ENCODE measurements at regions not wholly inside any gene's neighbourhood (a gene's known extent, or its start where the extent isn't known, plus 50 kb on each side); places are given as distances from the start of the nearest gene placed in this dataset.

GRCh38 chr3:28110869-28111268 is 130.6 kb upstream of the CMC1 start:
- TF ChIP-seq ERF (CRISPR knock-in tag; IDR thresholded peaks at IDR 0.05) (no peak), ZBTB11 (CRISPR knock-in tag; IDR thresholded peaks at IDR 0.05) (no peak), BRD4 (IDR thresholded peaks at IDR 0.05) (no peak), CTCF (IDR thresholded peaks at IDR 0.05 in 2 of 3, conservative IDR thresholded peaks at IDR 0.05 in 1 of 3; ENCODE audit: insufficient read depth in 2 of 3, low read depth in 1 of 3, low read length in 3 of 3) (no peak), KLF13 (tag; IDR thresholded peaks at IDR 0.05; ENCODE audit: borderline replicate concordance, low read depth) (no peak), EZH2 (IDR thresholded peaks at IDR 0.05; ENCODE audit: borderline replicate concordance, low read depth, low read length) (no peak), BCL6 (CRISPR knock-in tag; IDR thresholded peaks at IDR 0.05) (no peak), ZBTB26 (CRISPR knock-in tag; IDR thresholded peaks at IDR 0.05) (no peak), BACH1 (tag; IDR thresholded peaks at IDR 0.05) (no peak), GABPB1 (CRISPR knock-in tag; IDR thresholded peaks at IDR 0.05) (no peak), ZBTB2 (IDR thresholded peaks at IDR 0.05) (no peak), PRDM10 (IDR thresholded peaks at IDR 0.05; ENCODE audit: partially characterized antibody) (no peak), CREM (IDR thresholded peaks at IDR 0.05; ENCODE audit: low read depth) (no peak), AFF1 (IDR thresholded peaks at IDR 0.05; ENCODE audit: low read depth in 1 of 2, partially characterized antibody in 2 of 2) (no peak)

All from K562 (cell line).